IMR-90 (cell line): ENCODE measurements at regions not wholly inside any gene's neighbourhood (a gene's known extent, or its start where the extent isn't known, plus 50 kb on each side); places are given as distances from the start of the nearest gene placed in this dataset.

Experiments
- ATAC-seq: fragments of 200-7000 bp; cut with Tn5 transposase; 2 replicates; pipeline ENCODE4 v1.9.1; 2020; ENCODE audit warnings: low read depth, mild to moderate bottlenecking, moderate library complexity
- BruUV-seq: library from RNA; stranded (reverse); fragments of 400-500 nt; replicated peaks from 2 replicates; lab custom pipeline; 2021; lab: Mats Ljungman, UMichigan
- CTCF ChIA-PET: fragments of 300-600 bp; formaldehyde crosslinking; extraction: SDS; loops from one replicate; lab custom pipeline; 2021; ENCODE audit warnings: antibody characterized with exemption; lab: Yijun Ruan, JAX
- POLR2A ChIA-PET: fragments of 300-600 bp; sonication (Branson Sonifier 250); formaldehyde crosslinking; loops from one replicate; lab custom pipeline; 2022; ENCODE audit warnings: antibody characterized with exemption; ENCODE audit not compliant: unreplicated experiment; lab: Charles Lee
- DNase-seq: peaks from one replicate; pipeline ENCODE4 v3.0.0; 2013
- H2AFZ ChIP-seq: replicated peaks from 2 replicates; pipeline ENCODE3; 2013; ENCODE audit warnings: low read length, mild to moderate bottlenecking; ENCODE audit not compliant: poor library complexity
- H2AK5ac ChIP-seq: 2 replicates; pipeline ENCODE4 v1.6.1; 2013; ENCODE audit warnings: low read depth, low read length, inconsistent platforms
- H2AK9ac ChIP-seq: replicated peaks from 2 replicates; pipeline ENCODE3; 2013; ENCODE audit warnings: mild to moderate bottlenecking, low read depth, low read length, moderate library complexity; ENCODE audit not compliant: poor library complexity
- H2BK120ac ChIP-seq: 2 replicates; pipeline ENCODE4 v1.6.1; 2013; ENCODE audit warnings: low read depth, low read length, inconsistent platforms
- H2BK15ac ChIP-seq: 3 replicates; pipeline ENCODE4 v1.6.1; 2013; ENCODE audit warnings: low read depth, low read length, inconsistent platforms
- H2BK20ac ChIP-seq: 2 replicates; pipeline ENCODE4 v1.6.1; 2013; ENCODE audit warnings: low read depth, mild to moderate bottlenecking, inconsistent platforms, low read length, moderate library complexity
- H2BK5ac ChIP-seq: 2 replicates; pipeline ENCODE4 v1.6.1; 2013; ENCODE audit warnings: mild to moderate bottlenecking, low read depth, low read length, inconsistent platforms; ENCODE audit not compliant: poor library complexity, severe bottlenecking
- H3K14ac ChIP-seq: replicated peaks from 2 replicates; pipeline ENCODE4 v1.6.1; 2013; ENCODE audit warnings: low read depth, low read length, inconsistent platforms
- H3K18ac ChIP-seq: 2 replicates; pipeline ENCODE4 v1.6.1; 2013; ENCODE audit warnings: low read depth, low read length, control low read depth
- H3K23ac ChIP-seq: 2 replicates; pipeline ENCODE4 v1.6.1; 2013; ENCODE audit warnings: low read depth, low read length, inconsistent platforms
- H3K27ac ChIP-seq: 2 replicates; pipeline ENCODE4 v1.5.1; 2013; ENCODE audit warnings: mild to moderate bottlenecking, control low read depth, low read length; ENCODE audit not compliant: insufficient read depth
- H3K27me3 ChIP-seq: 2 replicates; pipeline ENCODE4 v1.6.1; 2013; ENCODE audit warnings: low read length; ENCODE audit not compliant: control insufficient read depth, insufficient read depth
- H3K36me3 ChIP-seq: 2 replicates; pipeline ENCODE4 v1.6.1; 2013; ENCODE audit warnings: low read length, mixed read lengths; ENCODE audit not compliant: control insufficient read depth, insufficient read depth
- H3K4ac ChIP-seq: 2 replicates; pipeline ENCODE4 v1.6.1; 2013; ENCODE audit warnings: low read depth, low read length, inconsistent platforms
- H3K4me1 ChIP-seq: 2 replicates; pipeline ENCODE4 v1.6.1; 2013; ENCODE audit warnings: low read length, mixed read lengths; ENCODE audit not compliant: control insufficient read depth, insufficient read depth
- H3K4me2 ChIP-seq: 2 replicates; pipeline ENCODE4 v1.6.1; 2013; ENCODE audit warnings: low read depth, mild to moderate bottlenecking, control low read depth, low read length, moderate library complexity
- H3K4me3 ChIP-seq: 2 replicates; pipeline ENCODE4 v1.5.1; 2013; ENCODE audit warnings: low read depth, mild to moderate bottlenecking, control low read depth, low read length, moderate library complexity; ENCODE audit not compliant: insufficient read depth
- H3K56ac ChIP-seq: 2 replicates; pipeline ENCODE4 v1.6.1; 2013; ENCODE audit warnings: low read length, inconsistent platforms; ENCODE audit not compliant: insufficient read depth; ENCODE audit errors: extremely low read depth
- H3K79me1 ChIP-seq, 2 experiments: 2 replicates each; pipeline ENCODE4 v1.6.1; 2013; ENCODE audit warnings: low read length in 2 of 2, inconsistent platforms in 1 of 2, low read depth in 1 of 2
- H3K9ac ChIP-seq: 2 replicates; pipeline ENCODE4 v1.6.1; 2013; ENCODE audit warnings: low read depth, low read length, control low read depth
- H3K9me1 ChIP-seq: 2 replicates; pipeline ENCODE4 v1.6.1; 2013; ENCODE audit warnings: low read length, inconsistent platforms; ENCODE audit not compliant: insufficient read depth
- H3K9me3 ChIP-seq: 2 replicates; pipeline ENCODE4 v1.6.1; 2013; ENCODE audit warnings: low read length; ENCODE audit not compliant: control insufficient read depth, insufficient read depth
- H4K20me1 ChIP-seq: 2 replicates; pipeline ENCODE4 v1.6.1; 2013; ENCODE audit warnings: low read length, inconsistent platforms; ENCODE audit not compliant: insufficient read depth
- H4K5ac ChIP-seq: 2 replicates; pipeline ENCODE4 v1.6.1; 2013; ENCODE audit warnings: mild to moderate bottlenecking, low read depth, low read length, control low read depth
- H4K8ac ChIP-seq, 2 experiments: 2 replicates each; pipeline ENCODE4 v1.6.1; 2013; ENCODE audit warnings: low read depth in 2 of 2, low read length in 2 of 2, control low read depth in 1 of 2, inconsistent platforms in 1 of 2
- H4K91ac ChIP-seq: 2 replicates; pipeline ENCODE4 v1.6.1; 2013; ENCODE audit warnings: low read depth, low read length, inconsistent platforms; ENCODE audit not compliant: insufficient read depth
- BHLHE40 ChIP-seq: fragments of 150-350 bp; IDR thresholded peaks from 2 replicates; pipeline ENCODE4 v1.6.1; 2016; ENCODE audit warnings: mild to moderate bottlenecking, low read depth, low read length
- CEBPB ChIP-seq: IDR thresholded peaks from 2 replicates; pipeline ENCODE4 v1.6.1; 2012; ENCODE audit warnings: low read depth, low read length, improper control_type of control experiment
- CHD1 ChIP-seq: IDR thresholded peaks from 2 replicates; pipeline ENCODE4 v1.6.1; 2012; ENCODE audit warnings: low read depth, low read length, improper control_type of control experiment
- FOS ChIP-seq: fragments of 150-350 bp; IDR thresholded peaks from 2 replicates; pipeline ENCODE4 v1.6.1; 2016; ENCODE audit warnings: low read depth, low read length
- MAFK ChIP-seq: IDR thresholded peaks from 2 replicates; pipeline ENCODE4 v1.6.1; 2012; ENCODE audit warnings: low read depth, low read length, improper control_type of control experiment
- MAZ ChIP-seq: IDR thresholded peaks from 2 replicates; pipeline ENCODE4 v1.6.1; 2012; ENCODE audit warnings: low read depth, mild to moderate bottlenecking, low read length, improper control_type of control experiment, moderate library complexity, borderline replicate concordance
- MXI1 ChIP-seq: IDR thresholded peaks from 2 replicates; pipeline ENCODE4 v1.6.1; 2012; ENCODE audit warnings: low read depth, mild to moderate bottlenecking, low read length, moderate library complexity, borderline replicate concordance
- NFE2L2 ChIP-seq: fragments of 150-350 bp; IDR thresholded peaks from 2 replicates; pipeline ENCODE4 v1.6.1; 2016; ENCODE audit warnings: low read depth, mild to moderate bottlenecking, low read length
- POLR2A ChIP-seq: IDR thresholded peaks from 2 replicates; pipeline ENCODE4 v1.6.1; 2012; ENCODE audit warnings: mild to moderate bottlenecking, low read depth, low read length
- RAD21 ChIP-seq: IDR thresholded peaks from 2 replicates; pipeline ENCODE4 v1.6.1; 2012; ENCODE audit warnings: low read length, improper control_type of control experiment
- RCOR1 ChIP-seq: IDR thresholded peaks from 2 replicates; pipeline ENCODE4 v1.6.1; 2012; ENCODE audit warnings: mild to moderate bottlenecking, low read length, improper control_type of control experiment; ENCODE audit not compliant: insufficient replicate concordance
- RFX5 ChIP-seq: IDR thresholded peaks from 2 replicates; pipeline ENCODE4 v1.8.0; 2012; ENCODE audit warnings: low read depth, mild to moderate bottlenecking, low read length, moderate library complexity
- SMC3 ChIP-seq: fragments of 150-350 bp; IDR thresholded peaks from 2 replicates; pipeline ENCODE4 v1.6.1; 2016; ENCODE audit warnings: low read depth, mild to moderate bottlenecking, antibody characterized with exemption, low read length, moderate library complexity
- WGBS, 2 experiments: methylation state at CpG; one replicate each; pipeline versions ENCODE4 v1.1.5 to v1.1.7; 2013; ENCODE audit warnings: missing lambda C conversion rate in 2 of 2; ENCODE audit not compliant: insufficient read length in 1 of 2; ENCODE audit errors: extremely low coverage in 2 of 2; 5-methylcytosine and 5-hydroxymethylcytosine counted together
- dilution Hi-C: fragments of 300-500 bp; cut with HindIII; formaldehyde crosslinking; loops from one replicate; pipeline ENCODE4 v1.14.3; 2018; ENCODE audit warnings: low sequenced_read_pairs; ENCODE audit not compliant: unreplicated experiment
- in situ Hi-C: fragments of 300-500 bp; cut with MboI; formaldehyde crosslinking; loops from 3 replicates; pipeline ENCODE4 v1.14.3; 2019; ENCODE audit warnings: low sequenced_read_pairs, inconsistent platforms, mixed read lengths
- intact Hi-C: fragments of 100-400 bp; cut with micrococcal nuclease; formaldehyde crosslinking; loops from 2 replicates; pipeline ENCODE4 v1.10.0; 2022
- TF ChIP-seq, protein P1 (sequence below): conservative IDR thresholded peaks from 2 replicates; pipeline ENCODE4 v1.5.1; 2012; ENCODE audit warnings: mild to moderate bottlenecking, low read depth, low read length, improper control_type of control experiment
- TF ChIP-seq, protein P2 (sequence below): fragments of 150-350 bp; IDR thresholded peaks from 2 replicates; pipeline ENCODE4 v1.6.1; 2016; ENCODE audit warnings: low read depth, mild to moderate bottlenecking, low read length, moderate library complexity, borderline replicate concordance
- TF ChIP-seq, protein P3 (sequence below): fragments of 150-350 bp; IDR thresholded peaks from 2 replicates; pipeline ENCODE4 v1.6.1; 2017; ENCODE audit warnings: mild to moderate bottlenecking, antibody characterized with exemption, low read length, low read depth

DNA sequence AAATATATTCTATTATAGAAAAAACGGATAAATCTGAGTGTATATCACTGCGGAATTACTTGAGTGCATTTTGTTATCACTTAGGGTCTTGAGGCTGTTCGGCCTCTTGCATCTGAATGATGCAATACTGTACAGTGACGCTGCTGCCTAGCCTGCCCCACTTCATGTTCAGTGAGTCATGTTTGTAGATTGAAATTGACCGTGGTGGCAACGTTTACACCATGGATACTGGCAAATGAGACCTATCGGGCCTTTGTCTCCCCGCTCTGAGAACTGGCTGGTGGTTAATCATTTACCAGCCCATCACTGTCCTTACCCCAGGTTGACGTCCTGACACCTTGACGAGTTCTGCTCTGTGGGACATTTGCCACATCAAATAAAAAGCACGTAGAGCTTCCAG, 510.1 kb upstream of the ADAMTS16 start:
- POLR2A ChIA-PET, result no interaction called here
- Histone ChIP-seq H3K4ac (no peak overlapping the region), H2BK15ac (no peak overlapping the region), H3K9ac (no peak overlapping the region), H3K4me2 (no peak overlapping the region), H3K79me1 (no peaks in the 10 kb centered on the region), H2AFZ (no peak overlapping the region), H3K9me3 (peaks cover 23% of the 10 kb centered on the region), H3K23ac (no peak overlapping the region), H3K56ac (no peak overlapping the region), H4K20me1 (no peaks in the 10 kb centered on the region), H2BK20ac (no peak overlapping the region), H3K4me1 (no peaks in the 10 kb centered on the region), H2AK5ac (no peak overlapping the region), H3K27me3 (no peaks in the 10 kb centered on the region), H3K14ac (no peak overlapping the region), H4K91ac (no peak overlapping the region), H2BK120ac (no peak overlapping the region), H4K8ac (no peak overlapping the region), H3K9me1 (no peaks in the 10 kb centered on the region), H3K4me3 (no peak overlapping the region), H2AK9ac (no peak overlapping the region), H2BK5ac (no peak overlapping the region), H3K36me3 (no peaks in the 10 kb centered on the region), H4K5ac (no peak overlapping the region), H3K27ac (no peak overlapping the region), H3K18ac (no peak overlapping the region)
- DNase-seq (no peak), ATAC-seq (no peak)
- dilution Hi-C loops (no loop called here), intact Hi-C loops (loop anchor here (10.0 kb wide), 1 partner anchor 1155 kb away; no protein-coding TSS in a partner anchor), in situ Hi-C loops (no loop called here)
- 58% methylated on average over 6 of the region's 11 CpGs; no CpG with 5 or more reads in 1 of the 2 experiments for WGBS, 2 experiments
- BruUV-seq, result no TSS peak
- CTCF ChIA-PET, result no interaction called here
- TF ChIP-seq FOS (no peak), MAZ (no peak), NFE2L2 (no peak), RFX5 (no peak), SMC3 (no peak), RAD21 (no peak), BHLHE40 (no peak), POLR2A (no peak), CHD1 (no peak), CEBPB (no peak), MAFK (no peak), RCOR1 (no peak), MXI1 (no peak)
- TF ChIP-seq, protein P1, sequence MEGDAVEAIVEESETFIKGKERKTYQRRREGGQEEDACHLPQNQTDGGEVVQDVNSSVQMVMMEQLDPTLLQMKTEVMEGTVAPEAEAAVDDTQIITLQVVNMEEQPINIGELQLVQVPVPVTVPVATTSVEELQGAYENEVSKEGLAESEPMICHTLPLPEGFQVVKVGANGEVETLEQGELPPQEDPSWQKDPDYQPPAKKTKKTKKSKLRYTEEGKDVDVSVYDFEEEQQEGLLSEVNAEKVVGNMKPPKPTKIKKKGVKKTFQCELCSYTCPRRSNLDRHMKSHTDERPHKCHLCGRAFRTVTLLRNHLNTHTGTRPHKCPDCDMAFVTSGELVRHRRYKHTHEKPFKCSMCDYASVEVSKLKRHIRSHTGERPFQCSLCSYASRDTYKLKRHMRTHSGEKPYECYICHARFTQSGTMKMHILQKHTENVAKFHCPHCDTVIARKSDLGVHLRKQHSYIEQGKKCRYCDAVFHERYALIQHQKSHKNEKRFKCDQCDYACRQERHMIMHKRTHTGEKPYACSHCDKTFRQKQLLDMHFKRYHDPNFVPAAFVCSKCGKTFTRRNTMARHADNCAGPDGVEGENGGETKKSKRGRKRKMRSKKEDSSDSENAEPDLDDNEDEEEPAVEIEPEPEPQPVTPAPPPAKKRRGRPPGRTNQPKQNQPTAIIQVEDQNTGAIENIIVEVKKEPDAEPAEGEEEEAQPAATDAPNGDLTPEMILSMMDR, result no peak
- TF ChIP-seq, protein P2, sequence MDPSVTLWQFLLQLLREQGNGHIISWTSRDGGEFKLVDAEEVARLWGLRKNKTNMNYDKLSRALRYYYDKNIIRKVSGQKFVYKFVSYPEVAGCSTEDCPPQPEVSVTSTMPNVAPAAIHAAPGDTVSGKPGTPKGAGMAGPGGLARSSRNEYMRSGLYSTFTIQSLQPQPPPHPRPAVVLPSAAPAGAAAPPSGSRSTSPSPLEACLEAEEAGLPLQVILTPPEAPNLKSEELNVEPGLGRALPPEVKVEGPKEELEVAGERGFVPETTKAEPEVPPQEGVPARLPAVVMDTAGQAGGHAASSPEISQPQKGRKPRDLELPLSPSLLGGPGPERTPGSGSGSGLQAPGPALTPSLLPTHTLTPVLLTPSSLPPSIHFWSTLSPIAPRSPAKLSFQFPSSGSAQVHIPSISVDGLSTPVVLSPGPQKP, result no peak
- TF ChIP-seq, protein P3, sequence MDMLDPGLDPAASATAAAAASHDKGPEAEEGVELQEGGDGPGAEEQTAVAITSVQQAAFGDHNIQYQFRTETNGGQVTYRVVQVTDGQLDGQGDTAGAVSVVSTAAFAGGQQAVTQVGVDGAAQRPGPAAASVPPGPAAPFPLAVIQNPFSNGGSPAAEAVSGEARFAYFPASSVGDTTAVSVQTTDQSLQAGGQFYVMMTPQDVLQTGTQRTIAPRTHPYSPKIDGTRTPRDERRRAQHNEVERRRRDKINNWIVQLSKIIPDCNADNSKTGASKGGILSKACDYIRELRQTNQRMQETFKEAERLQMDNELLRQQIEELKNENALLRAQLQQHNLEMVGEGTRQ, result no peak
